ENCODE measurements at regions not wholly inside any gene's neighbourhood (a gene's known extent, or its start where the extent isn't known, plus 50 kb on each side); places are given as distances from the start of the nearest gene placed in this dataset.

DNA sequence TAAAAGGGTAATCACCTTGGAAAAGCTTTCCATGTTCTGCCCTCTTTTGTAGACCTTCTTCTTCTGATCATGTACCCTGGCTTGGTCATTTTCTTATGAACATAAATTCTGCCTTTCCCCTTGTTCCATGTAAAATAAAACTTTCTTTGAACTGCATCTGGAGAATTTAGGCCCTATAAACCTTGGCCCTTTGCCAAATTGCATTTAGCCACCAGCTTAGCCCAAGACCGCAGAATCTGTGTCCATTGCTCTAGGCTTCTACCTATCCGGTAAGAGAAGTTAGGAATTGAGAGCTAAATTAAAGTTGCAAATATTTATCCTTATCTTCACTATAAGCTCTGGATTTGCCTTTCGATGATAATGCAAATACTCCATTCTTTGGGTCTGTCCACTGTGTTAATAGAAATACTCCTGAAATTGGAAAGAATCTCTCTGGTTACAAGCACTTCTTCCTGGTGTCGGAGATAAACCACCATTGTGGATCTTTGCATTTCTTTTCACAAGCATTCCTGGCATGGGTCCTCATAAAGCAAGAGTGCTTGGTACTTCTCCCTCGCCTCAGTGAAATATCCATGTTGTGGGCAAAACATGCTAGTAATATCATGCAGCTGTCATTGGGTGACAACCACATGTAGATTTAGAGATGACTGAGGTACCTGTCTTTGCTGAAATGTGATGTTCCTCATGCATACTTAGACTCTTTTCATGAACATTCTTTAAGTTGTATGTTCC is 698.0 kb upstream of the WWC1 start:
- no peaks in the 10 kb centered on the region for H3K27me3 ChIP-seq (ENCODE audit: control insufficient read depth in 4 of 4, insufficient read depth in 4 of 4, low read length in 3 of 4)
- 93% methylated on average over 5 of the region's 5 CpGs for WGBS
- no peak overlapping the region for H3K27ac ChIP-seq (ENCODE audit: low read depth in 1 of 2, low read length in 2 of 2)
- TF ChIP-seq GABPA (IDR thresholded peaks at IDR 0.05 in 1 of 2, conservative IDR thresholded peaks at IDR 0.05 in 1 of 2) (no peak), CTCF (IDR thresholded peaks at IDR 0.05; ENCODE audit: low read depth, low read length, missing input control) (no peak), HNF4G (IDR thresholded peaks at IDR 0.05) (no peak), SP1 (IDR thresholded peaks at IDR 0.05) (no peak)
- H3K9ac ChIP-seq (ENCODE audit: low read depth in 1 of 2, low read length in 2 of 2): no peak overlapping the region
- H3K4me1 ChIP-seq (ENCODE audit: control insufficient read depth in 4 of 4, insufficient read depth in 4 of 4, low read length in 3 of 4): no peaks in the 10 kb centered on the region
- H3K9me3 ChIP-seq (ENCODE audit: control insufficient read depth in 4 of 4, low read length in 3 of 4): no peaks in the 10 kb centered on the region
- no peaks in the 10 kb centered on the region for H3K36me3 ChIP-seq (ENCODE audit: control insufficient read depth in 4 of 4, insufficient read depth in 3 of 4, low read depth in 1 of 4, low read length in 3 of 4)
- DNase-seq (ENCODE audit: low spot score): no peak
- no peak overlapping the region for H3K4me3 ChIP-seq (ENCODE audit: low read depth in 1 of 3, low read length in 3 of 3)

GRCh38 chr5:167594061-167594435 is 697.4 kb upstream of the WWC1 start:
- no peak for TF ChIP-seq RXRA (IDR thresholded peaks at IDR 0.05)
- TF ChIP-seq MAX (IDR thresholded peaks at IDR 0.05): no peak
- TF ChIP-seq GABPA (IDR thresholded peaks at IDR 0.05 in 1 of 2, conservative IDR thresholded peaks at IDR 0.05 in 1 of 2): no peak
- TF ChIP-seq JUND (IDR thresholded peaks at IDR 0.05): no peak
- TF ChIP-seq HNF4G (IDR thresholded peaks at IDR 0.05): no peak
- DNase-seq (ENCODE audit: low spot score): no peak
- H3K4me1 ChIP-seq (ENCODE audit: control insufficient read depth in 4 of 4, insufficient read depth in 4 of 4, low read length in 3 of 4): no peaks in the 10 kb centered on the region
- H3K27ac ChIP-seq (ENCODE audit: low read depth in 1 of 2, low read length in 2 of 2): no peak overlapping the region
- no peak overlapping the region for H3K9ac ChIP-seq (ENCODE audit: low read depth in 1 of 2, low read length in 2 of 2)
- no peaks in the 10 kb centered on the region for H3K36me3 ChIP-seq (ENCODE audit: control insufficient read depth in 4 of 4, insufficient read depth in 3 of 4, low read depth in 1 of 4, low read length in 3 of 4)
- H3K9me3 ChIP-seq (ENCODE audit: control insufficient read depth in 4 of 4, low read length in 3 of 4): no peaks in the 10 kb centered on the region
- H3K27me3 ChIP-seq (ENCODE audit: control insufficient read depth in 4 of 4, insufficient read depth in 4 of 4, low read length in 3 of 4): no peaks in the 10 kb centered on the region
- no peak overlapping the region for H3K4me3 ChIP-seq (ENCODE audit: low read depth in 1 of 3, low read length in 3 of 3)

- no peak for DNase-seq (ENCODE audit: low spot score)
- no peaks in the 10 kb centered on the region for H3K27me3 ChIP-seq (ENCODE audit: control insufficient read depth in 4 of 4, insufficient read depth in 4 of 4, low read length in 3 of 4)
- no peaks in the 10 kb centered on the region for H3K36me3 ChIP-seq (ENCODE audit: control insufficient read depth in 4 of 4, insufficient read depth in 3 of 4, low read depth in 1 of 4, low read length in 3 of 4)
- no peak overlapping the region for H3K9ac ChIP-seq (ENCODE audit: low read depth in 1 of 2, low read length in 2 of 2)
- WGBS: 84% methylated on average over 3 of the region's 3 CpGs
- H3K4me1 ChIP-seq (ENCODE audit: control insufficient read depth in 4 of 4, insufficient read depth in 4 of 4, low read length in 3 of 4): no peaks in the 10 kb centered on the region
- H3K9me3 ChIP-seq (ENCODE audit: control insufficient read depth in 4 of 4, low read length in 3 of 4): no peaks in the 10 kb centered on the region
- no peak overlapping the region for H3K27ac ChIP-seq (ENCODE audit: low read depth in 1 of 2, low read length in 2 of 2)
- TF ChIP-seq JUND (IDR thresholded peaks at IDR 0.05) (no peak), RAD21 (IDR thresholded peaks at IDR 0.05) (no peak), SP1 (IDR thresholded peaks at IDR 0.05) (no peak), FOXA2 (IDR thresholded peaks at IDR 0.05) (no peak), MAX (IDR thresholded peaks at IDR 0.05) (no peak), HNF4G (IDR thresholded peaks at IDR 0.05) (no peak), YY1 (IDR thresholded peaks at IDR 0.05) (no peak)
- TF ChIP-seq, protein P1, sequence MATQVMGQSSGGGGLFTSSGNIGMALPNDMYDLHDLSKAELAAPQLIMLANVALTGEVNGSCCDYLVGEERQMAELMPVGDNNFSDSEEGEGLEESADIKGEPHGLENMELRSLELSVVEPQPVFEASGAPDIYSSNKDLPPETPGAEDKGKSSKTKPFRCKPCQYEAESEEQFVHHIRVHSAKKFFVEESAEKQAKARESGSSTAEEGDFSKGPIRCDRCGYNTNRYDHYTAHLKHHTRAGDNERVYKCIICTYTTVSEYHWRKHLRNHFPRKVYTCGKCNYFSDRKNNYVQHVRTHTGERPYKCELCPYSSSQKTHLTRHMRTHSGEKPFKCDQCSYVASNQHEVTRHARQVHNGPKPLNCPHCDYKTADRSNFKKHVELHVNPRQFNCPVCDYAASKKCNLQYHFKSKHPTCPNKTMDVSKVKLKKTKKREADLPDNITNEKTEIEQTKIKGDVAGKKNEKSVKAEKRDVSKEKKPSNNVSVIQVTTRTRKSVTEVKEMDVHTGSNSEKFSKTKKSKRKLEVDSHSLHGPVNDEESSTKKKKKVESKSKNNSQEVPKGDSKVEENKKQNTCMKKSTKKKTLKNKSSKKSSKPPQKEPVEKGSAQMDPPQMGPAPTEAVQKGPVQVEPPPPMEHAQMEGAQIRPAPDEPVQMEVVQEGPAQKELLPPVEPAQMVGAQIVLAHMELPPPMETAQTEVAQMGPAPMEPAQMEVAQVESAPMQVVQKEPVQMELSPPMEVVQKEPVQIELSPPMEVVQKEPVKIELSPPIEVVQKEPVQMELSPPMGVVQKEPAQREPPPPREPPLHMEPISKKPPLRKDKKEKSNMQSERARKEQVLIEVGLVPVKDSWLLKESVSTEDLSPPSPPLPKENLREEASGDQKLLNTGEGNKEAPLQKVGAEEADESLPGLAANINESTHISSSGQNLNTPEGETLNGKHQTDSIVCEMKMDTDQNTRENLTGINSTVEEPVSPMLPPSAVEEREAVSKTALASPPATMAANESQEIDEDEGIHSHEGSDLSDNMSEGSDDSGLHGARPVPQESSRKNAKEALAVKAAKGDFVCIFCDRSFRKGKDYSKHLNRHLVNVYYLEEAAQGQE (IDR thresholded peaks at IDR 0.05): no peak
- TF ChIP-seq, protein P2, sequence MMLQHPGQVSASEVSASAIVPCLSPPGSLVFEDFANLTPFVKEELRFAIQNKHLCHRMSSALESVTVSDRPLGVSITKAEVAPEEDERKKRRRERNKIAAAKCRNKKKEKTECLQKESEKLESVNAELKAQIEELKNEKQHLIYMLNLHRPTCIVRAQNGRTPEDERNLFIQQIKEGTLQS (IDR thresholded peaks at IDR 0.05): no peak
- no peak overlapping the region for H3K4me3 ChIP-seq (ENCODE audit: low read depth in 1 of 3, low read length in 3 of 3)
Measured at GRCh38 chr5:167594750-167595149, 696.7 kb upstream of the WWC1 start.

Data from liver (tissue), 8 donors.